ENCODE measurements at regions not wholly inside any gene's neighbourhood (a gene's known extent, or its start where the extent isn't known, plus 50 kb on each side); places are given as distances from the start of the nearest gene placed in this dataset.

- no peaks in the 10 kb centered on the region for H3K9me3 ChIP-seq (ENCODE audit: low read depth, low read length)
- H3K4me2 ChIP-seq (ENCODE audit: insufficient read depth, low read length) = no peak overlapping the region
- no peak for DNase-seq (ENCODE audit: insufficient read length, low spot score, missing footprints)
- H3K36me3 ChIP-seq (ENCODE audit: insufficient read depth, low read length) = no peaks in the 10 kb centered on the region
- H3K27ac ChIP-seq (ENCODE audit: low read depth, low read length) = no peak overlapping the region
- H4K20me1 ChIP-seq (ENCODE audit: insufficient read depth, low read length) = no peaks in the 10 kb centered on the region
- no peak for TF ChIP-seq CTCF (IDR thresholded peaks at IDR 0.05; ENCODE audit: extremely low read depth, low read depth, low read length)
- no peaks in the 10 kb centered on the region for H3K4me1 ChIP-seq (ENCODE audit: insufficient read depth, low read length)
- H2AFZ ChIP-seq (ENCODE audit: low read length) = no peak overlapping the region
- no peaks in the 10 kb centered on the region for H3K79me2 ChIP-seq (ENCODE audit: insufficient read depth, low read length)
- no peak overlapping the region for H3K4me3 ChIP-seq (ENCODE audit: insufficient read depth, low read length)
- H3K27me3 ChIP-seq (ENCODE audit: insufficient read depth, low read length) = no peaks in the 10 kb centered on the region
Measured at GRCh38 chrX:10800796-10801195, 180.4 kb upstream of the MID1 start.

DNA sequence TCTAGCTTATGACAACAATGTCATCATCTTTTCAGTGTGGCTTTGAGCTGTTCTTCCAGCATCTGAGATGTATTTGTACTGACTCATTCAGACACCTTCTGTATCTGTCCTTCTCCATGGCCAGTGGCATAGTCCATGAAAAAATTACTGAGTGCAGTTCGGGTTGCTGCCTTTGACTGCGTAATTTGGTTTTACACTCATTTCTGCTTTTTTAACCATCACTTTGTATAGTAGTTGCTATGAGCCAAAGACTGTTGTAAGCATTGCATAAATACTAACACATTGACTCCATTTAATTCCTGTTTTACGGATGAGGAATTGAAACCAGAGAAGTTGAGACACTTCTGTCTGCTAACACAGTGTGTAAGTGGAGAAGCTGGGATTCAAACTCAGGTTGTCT lies 190.7 kb upstream of the MID1 start:
- H3K27ac ChIP-seq (ENCODE audit: low read depth, low read length) = no peak overlapping the region
- DNase-seq (ENCODE audit: insufficient read length, low spot score, missing footprints) = no peak
- no peaks in the 10 kb centered on the region for H4K20me1 ChIP-seq (ENCODE audit: insufficient read depth, low read length)

GRCh38 chrX:10813761-10814160 lies 193.4 kb upstream of the MID1 start:
- no peaks in the 10 kb centered on the region for H3K9me3 ChIP-seq (ENCODE audit: low read depth, low read length)
- no peak overlapping the region for H3K4me3 ChIP-seq (ENCODE audit: insufficient read depth, low read length)
- TF ChIP-seq CTCF (IDR thresholded peaks at IDR 0.05; ENCODE audit: extremely low read depth, low read depth, low read length) = no peak
- no peaks in the 10 kb centered on the region for H4K20me1 ChIP-seq (ENCODE audit: insufficient read depth, low read length)
- H2AFZ ChIP-seq (ENCODE audit: low read length) = no peak overlapping the region
- H3K4me2 ChIP-seq (ENCODE audit: insufficient read depth, low read length) = no peak overlapping the region
- no peaks in the 10 kb centered on the region for H3K79me2 ChIP-seq (ENCODE audit: insufficient read depth, low read length)
- no peak for DNase-seq (ENCODE audit: insufficient read length, low spot score, missing footprints)
- no peak overlapping the region for H3K27ac ChIP-seq (ENCODE audit: low read depth, low read length)
- H3K36me3 ChIP-seq (ENCODE audit: insufficient read depth, low read length) = no peaks in the 10 kb centered on the region
- H3K27me3 ChIP-seq (ENCODE audit: insufficient read depth, low read length) = no peaks in the 10 kb centered on the region
- H3K4me1 ChIP-seq (ENCODE audit: insufficient read depth, low read length) = no peaks in the 10 kb centered on the region

More for the DNA sequence above, 190.7 kb upstream of the MID1 start:
- Histone ChIP-seq H3K9me3 (ENCODE audit: low read depth, low read length) (no peaks in the 10 kb centered on the region), H3K27me3 (ENCODE audit: insufficient read depth, low read length) (no peaks in the 10 kb centered on the region), H3K36me3 (ENCODE audit: insufficient read depth, low read length) (no peaks in the 10 kb centered on the region), H3K4me2 (ENCODE audit: insufficient read depth, low read length) (no peak overlapping the region), H3K79me2 (ENCODE audit: insufficient read depth, low read length) (no peaks in the 10 kb centered on the region), H3K4me3 (ENCODE audit: insufficient read depth, low read length) (no peak overlapping the region), H3K4me1 (ENCODE audit: insufficient read depth, low read length) (no peaks in the 10 kb centered on the region), H2AFZ (ENCODE audit: low read length) (no peak overlapping the region)
- TF ChIP-seq CTCF (IDR thresholded peaks at IDR 0.05; ENCODE audit: extremely low read depth, low read depth, low read length) = no peak

- Histone ChIP-seq H3K79me2 (ENCODE audit: insufficient read depth, low read length) (no peaks in the 10 kb centered on the region), H2AFZ (ENCODE audit: low read length) (no peak overlapping the region), H3K4me2 (ENCODE audit: insufficient read depth, low read length) (no peak overlapping the region), H3K4me1 (ENCODE audit: insufficient read depth, low read length) (no peaks in the 10 kb centered on the region), H3K9me3 (ENCODE audit: low read depth, low read length) (no peaks in the 10 kb centered on the region), H3K27me3 (ENCODE audit: insufficient read depth, low read length) (no peaks in the 10 kb centered on the region), H3K36me3 (ENCODE audit: insufficient read depth, low read length) (no peaks in the 10 kb centered on the region), H3K4me3 (ENCODE audit: insufficient read depth, low read length) (no peak overlapping the region), H3K27ac (ENCODE audit: low read depth, low read length) (no peak overlapping the region), H4K20me1 (ENCODE audit: insufficient read depth, low read length) (no peaks in the 10 kb centered on the region)
- no peak for DNase-seq (ENCODE audit: insufficient read length, low spot score, missing footprints)
- no peak for TF ChIP-seq CTCF (IDR thresholded peaks at IDR 0.05; ENCODE audit: extremely low read depth, low read depth, low read length)
Measured at GRCh38 chrX:10818651-10819050, 198.3 kb upstream of the MID1 start.
